HFFc6 (cell line): ENCODE measurements at regions not wholly inside any gene's neighbourhood (a gene's known extent, or its start where the extent isn't known, plus 50 kb on each side); places are given as distances from the start of the nearest gene placed in this dataset.
"Not testable (repeated sequence)": the region's sequence is repeated elsewhere in the genome, so short reads cannot be mapped to it uniquely, and the experiment has no call there.

Experiments used
- DNase-seq: peaks from one replicate; pipeline ENCODE4 v3.0.0-alpha.2; 2018
- H3K27ac Mint-ChIP-seq: 2 replicates; pipeline ENCODE4 v1.8.0; 2020; ENCODE audit warnings: mild to moderate bottlenecking, mixed read lengths
- H3K27me3 Mint-ChIP-seq: 2 replicates; pipeline ENCODE4 v1.8.0; 2021; ENCODE audit warnings: mild to moderate bottlenecking, moderate library complexity, mixed read lengths; ENCODE audit not compliant: insufficient read depth
- H3K36me3 Mint-ChIP-seq: 2 replicates; pipeline ENCODE4 v1.8.0; 2021; ENCODE audit warnings: low read depth, mixed read lengths
- H3K4me1 Mint-ChIP-seq: 2 replicates; pipeline ENCODE4 v1.8.0; 2020; ENCODE audit warnings: low read depth, mixed read lengths
- H3K4me3 Mint-ChIP-seq: 2 replicates; pipeline ENCODE4 v1.8.0; 2020; ENCODE audit warnings: mild to moderate bottlenecking, moderate library complexity, mixed read lengths
- H3K9me3 Mint-ChIP-seq: 2 replicates; pipeline ENCODE4 v1.8.0; 2020; ENCODE audit warnings: mild to moderate bottlenecking, mixed read lengths
- TF ChIP-seq, protein P1 (sequence below): fragments of 200-600 bp; sonication (generic); IDR thresholded peaks from 2 replicates; pipeline ENCODE4 v1.5.0; 2021; ENCODE audit warnings: antibody characterized with exemption, mild to moderate bottlenecking

DNA sequence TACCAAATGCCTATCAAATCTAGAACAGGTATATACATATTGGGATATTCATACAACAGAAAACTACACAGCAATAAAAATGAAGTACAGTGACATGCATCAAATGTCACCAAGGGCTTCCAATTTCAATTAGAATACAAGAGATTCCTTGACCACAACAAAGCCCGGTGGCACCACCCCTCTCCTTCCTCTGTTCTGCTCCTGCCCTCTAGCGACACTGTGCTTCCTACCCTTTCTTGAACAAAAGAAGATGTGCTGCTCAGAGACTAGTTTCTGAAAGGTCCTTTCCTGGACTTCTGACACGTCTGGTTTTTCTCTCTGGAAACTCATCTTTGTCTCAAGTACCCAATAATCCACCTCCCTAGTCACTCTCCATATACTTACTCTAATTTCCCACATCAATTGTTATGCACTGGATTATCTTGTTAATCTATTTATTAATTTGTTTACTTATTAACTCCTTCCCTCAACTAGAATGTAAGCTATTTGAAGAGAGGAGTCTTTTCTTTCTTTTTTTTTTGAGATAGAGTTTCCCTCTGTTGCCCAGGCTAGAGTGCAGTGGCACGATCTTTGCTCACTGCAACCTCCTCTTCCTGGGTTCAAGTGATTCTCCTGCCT lies 70.4 kb upstream of the CTSV start:
- Mint-ChIP-seq H3K4me3 (no peak overlapping the region), H3K27me3 (peaks cover 6% of the 10 kb centered on the region), H3K4me1 (peaks cover 7% of the 10 kb centered on the region; the same call in 1 of the 2 replicates), H3K36me3 (no peaks in the 10 kb centered on the region), H3K27ac (no peak overlapping the region), H3K9me3 (no peaks in the 10 kb centered on the region)
- TF ChIP-seq, protein P1, sequence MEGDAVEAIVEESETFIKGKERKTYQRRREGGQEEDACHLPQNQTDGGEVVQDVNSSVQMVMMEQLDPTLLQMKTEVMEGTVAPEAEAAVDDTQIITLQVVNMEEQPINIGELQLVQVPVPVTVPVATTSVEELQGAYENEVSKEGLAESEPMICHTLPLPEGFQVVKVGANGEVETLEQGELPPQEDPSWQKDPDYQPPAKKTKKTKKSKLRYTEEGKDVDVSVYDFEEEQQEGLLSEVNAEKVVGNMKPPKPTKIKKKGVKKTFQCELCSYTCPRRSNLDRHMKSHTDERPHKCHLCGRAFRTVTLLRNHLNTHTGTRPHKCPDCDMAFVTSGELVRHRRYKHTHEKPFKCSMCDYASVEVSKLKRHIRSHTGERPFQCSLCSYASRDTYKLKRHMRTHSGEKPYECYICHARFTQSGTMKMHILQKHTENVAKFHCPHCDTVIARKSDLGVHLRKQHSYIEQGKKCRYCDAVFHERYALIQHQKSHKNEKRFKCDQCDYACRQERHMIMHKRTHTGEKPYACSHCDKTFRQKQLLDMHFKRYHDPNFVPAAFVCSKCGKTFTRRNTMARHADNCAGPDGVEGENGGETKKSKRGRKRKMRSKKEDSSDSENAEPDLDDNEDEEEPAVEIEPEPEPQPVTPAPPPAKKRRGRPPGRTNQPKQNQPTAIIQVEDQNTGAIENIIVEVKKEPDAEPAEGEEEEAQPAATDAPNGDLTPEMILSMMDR, result peak; percentile 61
- DNase-seq, result peak; percentile 26

DNA sequence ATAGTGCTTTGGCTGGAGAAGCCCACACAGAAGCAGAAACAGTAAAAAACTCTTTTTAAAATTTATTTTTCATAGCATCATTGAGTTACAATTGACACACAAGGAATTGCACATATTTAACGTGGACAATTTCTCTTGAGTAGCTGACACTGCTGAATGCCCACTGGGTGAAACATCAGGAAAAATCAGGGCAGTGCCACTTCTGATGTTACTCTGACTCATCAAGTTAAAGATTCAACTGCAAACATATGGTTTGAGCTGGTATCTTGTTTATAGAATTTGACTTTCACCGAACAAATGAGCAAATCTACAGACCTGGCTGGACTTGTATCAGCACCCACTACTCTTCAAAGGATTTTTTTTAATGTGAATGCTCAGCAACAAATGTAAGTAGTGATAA lies 66.3 kb upstream of the CTSV start:
- H3K36me3 Mint-ChIP-seq, H3K4me3 Mint-ChIP-seq, H3K9me3 Mint-ChIP-seq, H3K27me3 Mint-ChIP-seq, H3K4me1 Mint-ChIP-seq, H3K27ac Mint-ChIP-seq: not testable (repeated sequence)
- peak; percentile 12 for DNase-seq

DNA sequence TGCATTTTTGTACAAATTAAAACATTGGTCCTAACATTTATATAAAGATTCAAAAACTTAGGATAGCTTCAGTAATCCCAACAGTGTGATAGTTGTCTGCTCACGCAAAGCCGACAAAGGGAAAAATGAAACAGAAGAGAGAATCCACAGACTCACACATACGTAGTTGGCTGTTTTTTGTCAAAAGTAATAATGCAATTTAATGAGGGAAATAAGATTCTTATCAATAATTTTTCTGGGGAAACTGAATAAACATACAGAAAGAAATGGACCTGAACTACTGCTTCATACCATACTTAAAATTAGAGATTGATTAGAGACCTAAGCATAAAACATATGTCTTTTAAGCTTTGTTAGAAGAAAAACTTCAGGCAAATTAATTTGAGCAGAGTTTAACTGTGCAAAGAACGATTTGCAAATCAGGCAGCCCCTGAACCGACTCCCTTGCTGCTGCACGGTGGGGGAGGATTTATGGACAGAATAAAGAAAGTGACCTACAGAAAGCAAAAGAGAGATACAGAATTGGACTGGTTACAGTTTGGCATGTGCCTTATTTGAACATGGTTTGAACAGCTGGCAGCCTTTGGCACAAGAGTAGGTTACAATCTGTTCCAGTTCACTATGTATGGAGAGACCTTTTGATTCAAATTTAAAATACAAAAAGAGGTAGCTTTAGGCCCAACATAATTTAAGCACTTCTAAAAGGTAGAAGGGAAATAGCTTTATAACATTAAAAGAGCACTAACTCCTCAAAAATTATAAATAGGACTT lies 64.9 kb upstream of the CTSV start:
- H3K36me3 Mint-ChIP-seq, DNase-seq, H3K27ac Mint-ChIP-seq, H3K27me3 Mint-ChIP-seq, H3K4me3 Mint-ChIP-seq, H3K9me3 Mint-ChIP-seq, H3K4me1 Mint-ChIP-seq: not testable (repeated sequence)

DNA sequence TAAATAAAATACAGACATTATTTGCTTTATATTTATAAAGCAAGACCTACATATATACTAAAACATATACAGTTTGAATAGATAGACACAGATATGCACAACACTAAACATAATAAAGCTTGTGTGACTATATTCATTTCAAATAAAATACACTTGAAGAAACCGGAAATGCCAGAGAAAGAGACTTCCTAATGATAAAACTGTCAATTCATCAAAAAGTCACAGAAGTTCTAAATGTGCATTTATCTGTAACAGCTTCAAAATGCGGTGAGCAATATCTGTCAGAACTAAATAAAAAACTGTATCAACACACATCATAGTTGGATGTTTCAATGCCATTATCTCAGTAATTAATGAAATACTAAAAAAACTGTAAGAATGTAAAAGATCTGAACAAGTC lies 60.6 kb upstream of the CTSV start:
- not testable (repeated sequence) for H3K4me3 Mint-ChIP-seq, H3K4me1 Mint-ChIP-seq, H3K27ac Mint-ChIP-seq, H3K27me3 Mint-ChIP-seq, DNase-seq, H3K36me3 Mint-ChIP-seq, H3K9me3 Mint-ChIP-seq

DNA sequence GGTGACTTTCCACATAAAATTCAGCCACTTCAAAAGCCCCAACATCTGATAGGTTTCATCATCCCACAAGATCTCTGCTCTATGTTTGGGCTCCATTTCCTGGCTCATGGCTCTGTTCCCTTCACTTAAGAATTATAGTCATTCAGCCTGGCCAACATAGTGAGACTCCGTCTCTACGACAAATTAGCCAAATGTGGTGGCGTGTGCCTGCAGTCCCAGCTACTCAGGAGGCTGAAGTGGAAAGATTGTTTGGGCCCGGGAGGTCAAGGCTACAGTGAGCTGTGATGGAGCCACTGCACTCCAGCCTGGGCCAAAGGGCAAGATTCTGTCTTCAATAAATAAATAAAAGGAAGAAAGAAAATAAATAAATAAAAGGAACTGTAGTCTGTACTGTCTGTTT lies 57.9 kb upstream of the CTSV start:
- Mint-ChIP-seq H3K9me3 (no peaks in the 10 kb centered on the region), H3K4me1 (no peaks in the 10 kb centered on the region), H3K27me3 (peaks cover 2% of the 10 kb centered on the region), H3K4me3 (no peak overlapping the region), H3K27ac (no peak overlapping the region), H3K36me3 (no peaks in the 10 kb centered on the region)
- DNase-seq, result no peak
- TF ChIP-seq, protein P1, result no peak

DNA sequence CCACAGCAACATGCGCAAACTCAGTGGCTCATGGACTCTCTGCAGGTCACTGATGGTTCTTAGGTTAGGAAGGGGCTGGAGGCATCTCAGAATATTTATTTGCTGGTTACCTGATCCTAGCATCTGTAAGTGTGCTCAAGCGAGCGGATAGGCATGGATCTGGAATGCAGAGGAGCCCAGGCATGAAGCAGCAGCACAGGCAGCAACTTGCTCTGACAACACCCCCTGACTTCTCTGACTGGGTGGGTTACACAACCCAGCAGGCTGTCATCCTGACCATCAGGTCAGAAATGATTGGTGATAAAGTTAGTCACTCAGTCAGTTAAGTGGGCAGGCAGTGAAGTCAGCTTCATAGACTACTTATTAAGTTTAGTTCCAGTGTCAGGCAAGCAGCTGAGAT lies 50.4 kb upstream of the CTSV start:
- not testable (repeated sequence) for H3K4me3 Mint-ChIP-seq, H3K4me1 Mint-ChIP-seq, H3K36me3 Mint-ChIP-seq, DNase-seq, H3K9me3 Mint-ChIP-seq, H3K27ac Mint-ChIP-seq
- peaks cover 13% of the 10 kb centered on the region for H3K27me3 Mint-ChIP-seq
